NOMO-1 treated with dmso at 0.1 percent for 144 hours (cell line): ENCODE measurements at regions not wholly inside any gene's neighbourhood (a gene's known extent, or its start where the extent isn't known, plus 50 kb on each side); places are given as distances from the start of the nearest gene placed in this dataset.
A peak's percentile ranks its signal among the peaks of the same experiment; 100 is the strongest.

ENCODE experiments used
- DNase-seq: peaks from one replicate; lab custom pipeline; 2025; ENCODE audit not compliant: unreplicated experiment; lab: John Stamatoyannopoulos, UW

GRCh38 chr2:160909781-160910242, 250.4 kb upstream of the TANK start:
- no peak for DNase-seq

- DNase-seq: no peak
Measured at GRCh38 chr2:160910681-160911080, 249.5 kb upstream of the TANK start.

- DNase-seq: no peak
Measured at GRCh38 chr2:160911258-160911657, 249.0 kb upstream of the TANK start.

- DNase-seq: no peak
Measured at GRCh38 chr2:160912276-160912675, 248.0 kb upstream of the TANK start.

DNA sequence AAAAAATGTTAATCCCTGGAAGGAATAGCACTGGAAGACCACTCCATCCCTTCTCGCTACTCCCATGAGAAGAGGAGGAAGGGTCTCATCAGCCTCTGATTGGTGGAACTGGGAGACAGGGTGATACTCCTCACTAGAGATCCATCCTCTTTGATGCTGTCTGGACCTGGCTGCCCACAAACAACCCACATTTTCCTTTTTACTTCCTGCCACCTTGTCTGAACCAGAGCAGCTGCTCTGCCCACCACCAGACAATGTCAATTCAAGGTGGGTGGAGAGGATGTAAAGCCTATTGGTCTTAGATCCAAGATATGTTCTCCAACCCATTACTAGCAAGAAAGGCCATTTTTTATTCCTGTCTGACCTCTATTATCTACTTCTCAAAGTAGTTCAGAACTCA, 246.9 kb upstream of the TANK start:
- no peak for DNase-seq

DNA sequence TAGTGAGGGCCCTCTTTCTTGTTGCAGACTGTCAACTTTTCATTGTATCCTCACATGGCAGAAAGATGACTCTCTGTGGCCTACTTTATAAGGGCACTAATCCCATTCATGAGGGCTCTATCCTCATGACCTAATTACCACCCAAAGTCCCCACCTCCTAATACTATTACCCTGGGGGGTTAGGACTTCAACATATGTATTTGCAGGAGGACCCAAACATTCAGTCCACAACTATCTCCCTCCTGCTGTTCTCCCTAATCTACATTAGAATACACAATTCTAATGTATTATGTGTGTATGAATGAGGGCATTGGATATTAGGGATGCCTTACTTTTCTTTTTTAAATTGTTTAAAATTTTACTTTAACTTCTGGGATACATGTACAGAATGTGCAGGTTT, 246.0 kb upstream of the TANK start:
- no peak for DNase-seq

GRCh38 chr2:160916300-160916699, 243.9 kb upstream of the TANK start:
- no peak for DNase-seq

DNA sequence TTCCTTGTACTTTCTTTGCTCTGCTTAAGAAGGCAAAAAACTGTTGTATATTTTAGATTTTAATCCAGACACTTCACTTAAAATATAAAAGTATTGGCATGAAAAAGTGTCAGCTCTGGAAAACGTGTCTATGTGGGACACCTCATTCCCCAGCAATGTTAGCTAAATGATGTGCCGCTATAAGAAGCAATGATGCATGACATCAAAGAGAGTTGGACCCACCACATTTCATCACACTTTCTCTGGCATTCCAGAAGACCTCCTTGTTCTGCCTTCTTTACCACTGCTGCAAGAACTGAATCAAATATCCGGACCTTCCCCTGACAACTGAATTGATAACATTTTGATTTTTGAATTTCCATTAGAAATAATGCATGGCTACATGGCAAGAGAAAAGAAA, 242.4 kb upstream of the TANK start:
- no peak for DNase-seq

DNA sequence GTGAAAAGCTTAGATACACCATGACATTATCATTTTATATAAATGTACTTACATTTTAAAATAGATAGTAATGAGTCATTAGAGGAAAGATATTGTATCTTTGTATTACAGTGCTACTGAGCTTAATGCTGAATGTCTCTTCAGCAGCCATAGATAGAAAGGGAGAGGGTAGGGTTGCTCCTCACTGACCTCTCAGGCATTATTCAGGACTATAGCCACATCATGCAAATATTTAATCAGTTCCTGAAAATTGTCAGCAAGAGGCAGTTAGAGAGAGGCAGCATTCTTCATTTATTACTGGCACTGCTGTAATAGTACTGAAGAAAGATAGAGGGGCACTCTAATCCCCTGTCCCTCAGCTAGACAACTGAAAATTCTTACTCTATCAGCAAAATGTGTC, 242.0 kb upstream of the TANK start:
- DNase-seq: no peak

DNA sequence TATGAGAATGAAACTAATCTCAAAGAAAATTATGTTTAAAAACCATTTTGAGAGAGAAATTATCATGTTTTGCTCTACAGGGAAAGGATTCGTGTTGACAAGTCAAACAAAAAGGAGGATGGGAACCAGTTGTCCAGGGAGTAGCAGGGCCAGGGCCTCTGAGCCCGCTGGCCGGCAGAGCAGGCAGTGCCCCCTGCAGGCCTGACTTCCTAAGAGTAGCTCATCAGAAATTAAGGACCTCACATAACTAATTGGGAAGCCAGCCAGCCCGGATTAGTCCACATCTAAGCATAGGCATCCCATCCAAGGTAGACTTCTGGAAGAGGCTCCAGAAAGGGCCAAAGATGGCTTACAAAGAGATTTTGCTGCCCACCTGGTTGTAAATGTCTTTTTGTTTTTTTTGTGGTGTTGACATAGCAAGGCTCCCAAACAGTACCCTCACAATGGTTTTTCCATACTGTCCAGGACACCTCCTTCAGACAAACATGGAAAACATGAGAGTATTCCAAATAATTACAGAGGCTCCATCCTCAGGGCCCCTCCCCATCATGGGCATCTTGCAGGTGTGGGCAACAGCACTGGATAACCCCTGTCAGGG, 241.2 kb upstream of the TANK start:
- peak; percentile 11 for DNase-seq

DNA sequence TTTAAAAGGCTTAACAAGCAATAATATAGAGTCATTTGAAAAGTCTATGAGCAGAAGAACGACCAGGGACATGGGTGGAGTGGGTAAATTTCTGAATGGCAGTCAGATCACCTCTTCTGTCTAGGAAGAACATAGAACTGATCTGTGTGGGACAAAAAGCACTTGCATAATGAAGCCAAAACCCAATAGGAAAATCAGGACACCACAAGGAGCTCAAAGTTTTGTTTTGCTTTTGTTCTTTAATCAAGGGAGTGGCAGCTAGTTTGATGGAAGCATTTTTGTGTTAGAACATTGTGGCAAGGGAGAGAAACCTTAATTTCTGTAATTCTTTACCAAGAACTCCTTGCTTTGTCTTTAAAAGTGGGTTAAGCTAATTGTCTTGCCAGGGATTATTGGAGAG, 240.2 kb upstream of the TANK start:
- no peak for DNase-seq

DNA sequence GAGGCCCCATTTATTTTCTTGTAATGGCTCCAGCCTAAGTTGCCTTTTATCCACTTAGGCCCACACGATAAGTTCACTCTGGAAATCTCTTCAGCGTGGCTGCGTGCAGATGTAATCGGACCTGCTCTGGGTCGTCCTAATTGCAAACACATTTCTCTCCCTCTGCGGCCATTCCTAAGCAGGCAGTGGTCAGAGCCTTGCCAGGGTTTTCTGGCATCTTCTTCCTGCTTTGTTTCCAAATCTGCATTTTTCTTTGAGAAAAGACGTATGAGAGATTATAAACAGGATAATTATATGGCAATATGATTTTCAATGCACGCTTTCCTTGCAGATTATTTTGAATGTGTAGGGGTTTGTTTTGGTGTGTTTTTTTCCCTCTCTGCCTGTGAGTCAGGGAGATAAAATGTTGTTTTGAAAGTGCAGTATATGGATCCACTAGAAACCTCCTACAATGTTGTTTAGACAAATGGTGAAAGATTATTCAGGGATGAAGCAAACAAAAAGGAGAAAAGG, 239.4 kb upstream of the TANK start:
- no peak for DNase-seq

DNA sequence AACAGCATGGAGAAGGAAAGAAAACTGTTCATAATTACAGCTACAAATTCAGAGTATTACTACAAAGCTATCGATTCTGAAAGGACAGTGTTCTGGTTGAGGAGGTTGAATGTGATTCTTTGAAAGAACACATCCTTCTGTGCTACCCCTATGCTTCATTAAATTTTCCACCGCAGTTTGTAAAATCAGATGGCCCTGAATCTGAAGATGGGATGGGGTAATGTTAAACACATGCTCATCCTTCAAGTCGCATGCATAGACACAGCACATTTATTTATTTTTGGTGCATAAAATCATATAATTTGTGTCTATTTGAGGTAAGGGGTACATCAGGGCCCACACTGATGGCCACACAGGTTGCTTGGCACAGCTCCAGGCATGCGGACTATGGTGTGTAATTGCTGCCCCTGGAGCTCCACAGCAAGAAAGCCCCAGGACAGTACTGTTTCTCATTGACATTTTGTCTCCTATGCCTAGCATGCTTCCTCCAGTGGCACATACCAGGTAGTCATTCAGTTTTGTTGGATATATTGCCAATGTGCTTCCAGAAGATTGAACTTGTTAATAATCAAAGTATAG, 238.8 kb upstream of the TANK start:
- DNase-seq: no peak

DNA sequence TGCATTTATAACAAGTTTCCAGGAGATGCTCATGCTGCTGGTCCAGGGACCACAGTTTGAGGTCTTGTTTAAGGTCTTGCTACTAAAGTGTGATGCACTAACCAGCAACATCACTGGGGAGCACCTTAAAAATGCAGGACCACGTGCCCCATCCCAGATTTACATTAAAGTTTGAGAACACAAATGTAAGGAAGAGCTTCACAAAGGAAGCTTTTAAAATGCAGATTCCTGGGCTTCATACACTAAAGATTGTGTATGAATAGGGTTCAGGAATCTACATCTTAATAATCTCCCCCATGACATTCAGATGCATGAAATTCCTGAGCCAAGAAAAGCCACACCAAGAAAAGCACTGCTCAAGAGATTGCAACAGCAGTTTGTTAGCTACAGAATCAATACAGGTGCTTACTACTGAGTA, 235.3 kb upstream of the TANK start:
- DNase-seq: no peak

- no peak for DNase-seq
Measured at GRCh38 chr2:160925956-160926355, 234.3 kb upstream of the TANK start.

DNA sequence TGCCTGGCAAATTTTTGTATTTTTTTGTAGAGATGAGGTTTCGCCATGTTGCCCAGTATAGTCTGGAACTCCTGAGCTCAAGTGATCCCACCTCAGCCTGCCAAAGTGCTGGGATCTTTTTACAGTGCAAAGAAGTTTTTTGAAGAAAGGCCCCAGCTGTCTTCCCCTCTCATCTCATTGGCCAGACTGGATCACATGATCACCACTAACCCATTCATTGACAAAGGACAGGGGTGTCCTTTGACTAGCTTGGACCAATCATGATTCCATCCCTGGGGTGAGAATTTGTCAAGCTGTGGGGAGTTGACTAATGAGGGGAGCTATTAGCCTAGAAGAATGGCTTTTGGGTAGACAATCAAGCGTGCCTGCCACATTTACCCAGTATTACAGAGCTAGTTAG, 232.9 kb upstream of the TANK start:
- no peak for DNase-seq

GRCh38 chr2:160928854-160929301, 231.3 kb upstream of the TANK start:
- no peak for DNase-seq

- no peak for DNase-seq
Measured at GRCh38 chr2:160931531-160931930, 228.7 kb upstream of the TANK start.

GRCh38 chr2:160932960-160933359, 227.3 kb upstream of the TANK start:
- no peak for DNase-seq

DNA sequence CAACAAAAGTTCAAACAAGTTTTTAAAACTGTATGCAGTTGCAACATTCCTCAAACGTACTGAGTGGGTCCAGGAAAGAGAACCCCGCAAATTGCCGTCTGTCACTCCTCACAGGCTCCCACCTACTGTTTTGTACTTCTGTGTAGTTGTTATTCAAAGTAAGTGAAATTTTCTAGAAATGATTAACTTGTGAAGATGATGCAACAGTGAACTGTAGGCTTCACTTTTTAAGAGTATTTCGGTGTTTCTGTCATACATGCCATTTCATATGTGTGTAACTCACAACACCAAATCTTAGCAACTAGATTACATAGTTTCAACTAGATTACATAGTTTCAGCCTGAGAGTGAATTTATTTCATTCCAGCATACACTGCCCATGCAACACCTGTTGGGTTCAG, 226.0 kb upstream of the TANK start:
- no peak for DNase-seq

DNA sequence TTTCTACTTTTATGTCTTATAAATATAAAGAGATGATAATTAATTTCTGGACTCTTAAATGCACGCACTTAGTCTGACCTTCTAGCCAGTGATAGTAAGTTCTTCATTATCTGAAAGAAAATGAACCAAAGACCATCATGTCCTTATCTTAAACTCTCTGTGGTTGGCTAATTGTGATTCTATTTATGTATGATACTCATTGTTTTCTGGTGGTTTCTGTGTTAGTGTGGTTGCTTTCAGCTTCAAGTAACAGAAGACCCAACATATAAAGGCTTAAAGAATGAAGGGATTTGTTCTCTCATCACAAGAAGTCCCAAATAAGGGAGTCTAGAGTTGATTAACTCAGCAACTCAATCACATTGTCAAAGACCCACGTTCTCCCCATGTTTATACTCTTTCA, 225.2 kb upstream of the TANK start:
- no peak for DNase-seq

GRCh38 chr2:160936044-160936806, 224.0 kb upstream of the TANK start:
- DNase-seq: no peak
